Astrocyte (in vitro differentiated cells and primary cell): ENCODE measurements at regions not wholly inside any gene's neighbourhood (a gene's known extent, or its start where the extent isn't known, plus 50 kb on each side); places are given as distances from the start of the nearest gene placed in this dataset.

ENCODE experiments used
- DNase-seq: peaks from one replicate; pipeline ENCODE4 v3.0.0-alpha.2; 2010; ENCODE audit warnings: low read depth
- FAIRE-seq: peaks from 2 replicates; lab custom pipeline; 2011; peaks lifted over from hg19 to GRCh38; lab: Jason Lieb, UNC
- H2AFZ ChIP-seq: 2 replicates; pipeline ENCODE4 v1.6.0; 2012; ENCODE audit warnings: low read depth, low read length, inconsistent platforms
- H3K27ac ChIP-seq: 2 replicates; pipeline ENCODE4 v1.5.1; 2011; ENCODE audit warnings: low read depth, low read length, inconsistent platforms
- H3K27me3 ChIP-seq: 2 replicates; pipeline ENCODE4 v1.6.0; 2011; ENCODE audit warnings: low read length, inconsistent platforms; ENCODE audit not compliant: insufficient read depth
- H3K36me3 ChIP-seq: 2 replicates; pipeline ENCODE4 v1.5.1; 2011; ENCODE audit warnings: low read length, inconsistent platforms; ENCODE audit not compliant: insufficient read depth
- H3K4me1 ChIP-seq: 2 replicates; pipeline ENCODE4 v1.5.1; 2011; ENCODE audit warnings: low read length, inconsistent platforms; ENCODE audit not compliant: insufficient read depth
- H3K4me2 ChIP-seq: 2 replicates; pipeline ENCODE4 v1.6.0; 2012; ENCODE audit warnings: low read length, inconsistent platforms
- H3K4me3 ChIP-seq: 2 replicates; pipeline ENCODE4 v1.5.1; 2011; ENCODE audit warnings: low read depth, mild to moderate bottlenecking, low read length, inconsistent platforms; ENCODE audit not compliant: insufficient read depth
- H3K79me2 ChIP-seq: 2 replicates; pipeline ENCODE4 v1.6.0; 2012; ENCODE audit warnings: mild to moderate bottlenecking, low read length, inconsistent platforms; ENCODE audit not compliant: insufficient read depth
- H3K9ac ChIP-seq: 2 replicates; pipeline ENCODE4 v1.6.0; 2012; ENCODE audit warnings: mild to moderate bottlenecking, low read length, inconsistent platforms
- H3K9me3 ChIP-seq: 2 replicates; pipeline ENCODE4 v1.5.1; 2012; ENCODE audit warnings: low read depth, mild to moderate bottlenecking, low read length, inconsistent platforms; ENCODE audit not compliant: insufficient read depth
- H4K20me1 ChIP-seq: 2 replicates; pipeline ENCODE4 v1.6.0; 2012; ENCODE audit warnings: low read length, inconsistent platforms; ENCODE audit not compliant: insufficient read depth
- H3K27ac Mint-ChIP-seq: one replicate; pipeline ENCODE4 v1.8.0; 2021; ENCODE audit warnings: mild to moderate bottlenecking, mixed read lengths; ENCODE audit not compliant: unreplicated experiment
- H3K27me3 Mint-ChIP-seq: one replicate; pipeline ENCODE4 v1.8.0; 2021; ENCODE audit warnings: low read depth, mixed read lengths; ENCODE audit not compliant: unreplicated experiment
- H3K36me3 Mint-ChIP-seq: one replicate; pipeline ENCODE4 v1.8.0; 2021; ENCODE audit warnings: low read depth, mixed read lengths; ENCODE audit not compliant: unreplicated experiment
- H3K4me1 Mint-ChIP-seq: one replicate; pipeline ENCODE4 v1.8.0; 2021; ENCODE audit warnings: low read depth, mixed read lengths; ENCODE audit not compliant: unreplicated experiment
- H3K4me3 Mint-ChIP-seq: one replicate; pipeline ENCODE4 v1.8.0; 2021; ENCODE audit warnings: mild to moderate bottlenecking, moderate library complexity, mixed read lengths; ENCODE audit not compliant: unreplicated experiment
- H3K9me3 Mint-ChIP-seq: one replicate; pipeline ENCODE4 v1.8.0; 2021; ENCODE audit warnings: mild to moderate bottlenecking, mixed read lengths; ENCODE audit not compliant: unreplicated experiment
- CTCF ChIP-seq: IDR thresholded peaks from 2 replicates; pipeline ENCODE4 v1.5.1; 2011; ENCODE audit warnings: low read depth, mild to moderate bottlenecking, inconsistent platforms, low read length, moderate library complexity; ENCODE audit not compliant: insufficient read depth
- EZH2 ChIP-seq: IDR thresholded peaks from 2 replicates; pipeline ENCODE4 v1.6.1; 2012; ENCODE audit warnings: mild to moderate bottlenecking, low read length, inconsistent platforms; ENCODE audit not compliant: insufficient read depth

GRCh38 chr1:188888386-188888785 is 1589.3 kb downstream of the BRINP3 start:
- H3K4me3 ChIP-seq: no peak overlapping the region
- Mint-ChIP-seq H3K27ac (no peak overlapping the region), H3K36me3 (no peaks in the 10 kb centered on the region), H3K27me3 (no peaks in the 10 kb centered on the region), H3K4me1 (no peaks in the 10 kb centered on the region), H3K9me3 (no peaks in the 10 kb centered on the region), H3K4me3 (no peak overlapping the region)
- no peak overlapping the region for H3K4me2 ChIP-seq
- H3K79me2 ChIP-seq: no peaks in the 10 kb centered on the region
- H3K9ac ChIP-seq: no peak overlapping the region
- no peaks in the 10 kb centered on the region for H3K4me1 ChIP-seq
- H4K20me1 ChIP-seq: no peaks in the 10 kb centered on the region
- no peak overlapping the region for H2AFZ ChIP-seq
- no peak overlapping the region for H3K27ac ChIP-seq
- no peaks in the 10 kb centered on the region for H3K36me3 ChIP-seq
- no peaks in the 10 kb centered on the region for H3K27me3 ChIP-seq
- H3K9me3 ChIP-seq: no peaks in the 10 kb centered on the region
- DNase-seq: peak; percentile 3
- FAIRE-seq: no peak
- TF ChIP-seq EZH2 (no peak), CTCF (no peak)

GRCh38 chr1:188889166-188889565 is 1588.5 kb downstream of the BRINP3 start:
- H3K4me1 Mint-ChIP-seq: no peaks in the 10 kb centered on the region
- FAIRE-seq (no peak), DNase-seq (no peak)
- Histone ChIP-seq H3K4me1 (no peaks in the 10 kb centered on the region), H3K9ac (no peak overlapping the region), H2AFZ (no peak overlapping the region), H3K36me3 (no peaks in the 10 kb centered on the region), H3K79me2 (no peaks in the 10 kb centered on the region), H3K9me3 (no peaks in the 10 kb centered on the region), H3K27me3 (no peaks in the 10 kb centered on the region), H3K4me3 (no peak overlapping the region), H4K20me1 (no peaks in the 10 kb centered on the region), H3K4me2 (no peak overlapping the region), H3K27ac (no peak overlapping the region)
- no peak overlapping the region for H3K4me3 Mint-ChIP-seq
- no peaks in the 10 kb centered on the region for H3K9me3 Mint-ChIP-seq
- TF ChIP-seq CTCF (no peak), EZH2 (no peak)
- H3K36me3 Mint-ChIP-seq: no peaks in the 10 kb centered on the region
- no peak overlapping the region for H3K27ac Mint-ChIP-seq
- no peaks in the 10 kb centered on the region for H3K27me3 Mint-ChIP-seq

GRCh38 chr1:188891958-188892357 is 1585.7 kb downstream of the BRINP3 start:
- Mint-ChIP-seq H3K36me3 (no peaks in the 10 kb centered on the region), H3K9me3 (no peaks in the 10 kb centered on the region), H3K27ac (no peak overlapping the region), H3K4me3 (no peak overlapping the region), H3K27me3 (no peaks in the 10 kb centered on the region), H3K4me1 (no peaks in the 10 kb centered on the region)
- no peak overlapping the region for H2AFZ ChIP-seq
- no peaks in the 10 kb centered on the region for H3K4me1 ChIP-seq
- no peaks in the 10 kb centered on the region for H3K27me3 ChIP-seq
- H3K36me3 ChIP-seq: no peaks in the 10 kb centered on the region
- no peaks in the 10 kb centered on the region for H3K9me3 ChIP-seq
- no peaks in the 10 kb centered on the region for H3K79me2 ChIP-seq
- FAIRE-seq (no peak), DNase-seq (no peak)
- no peaks in the 10 kb centered on the region for H4K20me1 ChIP-seq
- no peak overlapping the region for H3K9ac ChIP-seq
- no peak overlapping the region for H3K27ac ChIP-seq
- no peak overlapping the region for H3K4me3 ChIP-seq
- TF ChIP-seq EZH2: no peak
- no peak for TF ChIP-seq CTCF
- no peak overlapping the region for H3K4me2 ChIP-seq
